ENCODE measurements at regions not wholly inside any gene's neighbourhood (a gene's known extent, or its start where the extent isn't known, plus 50 kb on each side); places are given as distances from the start of the nearest gene placed in this dataset.

DNA sequence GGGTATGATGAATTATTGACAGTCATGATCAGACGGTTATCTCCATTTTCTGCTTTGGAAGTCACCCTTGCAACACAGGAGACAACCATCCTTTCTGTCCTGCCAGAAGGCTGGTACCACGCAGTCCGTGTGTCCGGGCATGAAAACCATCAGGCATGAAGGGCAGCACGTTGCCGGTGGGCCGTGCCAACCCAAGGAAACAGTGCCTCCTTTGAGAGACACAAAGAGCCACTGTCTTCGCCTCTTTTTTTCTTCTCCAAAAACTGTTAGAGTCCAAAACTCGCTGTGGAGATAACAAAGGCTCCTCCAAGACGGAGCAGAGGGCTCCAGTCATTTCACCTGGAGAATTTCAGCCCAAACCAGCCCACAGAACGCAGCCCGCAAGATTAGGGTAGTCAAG lies 60.4 kb upstream of the ARHGAP21 start:
- Histone ChIP-seq H3K18ac (ENCODE audit: low read length) (no peak overlapping the region), H2BK15ac (replicated peaks; ENCODE audit: low read depth) (no peak overlapping the region), H2BK5ac (ENCODE audit: low read length) (no peak overlapping the region), H3K23ac (ENCODE audit: low read length) (no peak overlapping the region), H3K79me2 (ENCODE audit: control insufficient read depth, insufficient read depth, low read length) (no peaks in the 10 kb centered on the region), H3K4me1 (ENCODE audit: control insufficient read depth, low read depth, low read length) (no peaks in the 10 kb centered on the region), H3K36me3 (ENCODE audit: control insufficient read depth, insufficient read depth, low read length) (no peaks in the 10 kb centered on the region), H3K9ac (ENCODE audit: low read length) (no peak overlapping the region), H4K8ac (ENCODE audit: low read depth, low read length) (no peak overlapping the region), H3K4ac (ENCODE audit: low read depth, low read length) (no peak overlapping the region), H4K5ac (ENCODE audit: low read length) (no peak overlapping the region), H3K4me2 (ENCODE audit: low read length) (no peak overlapping the region), H3K4me3 (ENCODE audit: low read length) (no peak overlapping the region), H2AK5ac (ENCODE audit: low read length) (no peak overlapping the region), H3K27me3 (ENCODE audit: insufficient read depth, low read length, poor library complexity) (no peaks in the 10 kb centered on the region), H3K56ac (ENCODE audit: low read length) (no peak overlapping the region), H3K79me1 (ENCODE audit: low read length) (no peaks in the 10 kb centered on the region), H2BK120ac (ENCODE audit: low read depth, low read length) (no peak overlapping the region), H3K27ac (ENCODE audit: low read depth, low read length) (no peak overlapping the region)
- WGBS (ENCODE audit: extremely low coverage, insufficient coverage, low lambda C conversion rate) = no CpG with 5 or more reads among the region's 12 CpGs
- no peak for DNase-seq

GRCh38 chr10:24783504-24783903 lies 59.8 kb upstream of the ARHGAP21 start:
- H3K27ac ChIP-seq (ENCODE audit: low read depth, low read length) = no peak overlapping the region
- H3K4me3 ChIP-seq (ENCODE audit: low read length) = no peak overlapping the region
- no peaks in the 10 kb centered on the region for H3K36me3 ChIP-seq (ENCODE audit: control insufficient read depth, insufficient read depth, low read length)
- no peak overlapping the region for H3K4me2 ChIP-seq (ENCODE audit: low read length)
- no peaks in the 10 kb centered on the region for H3K27me3 ChIP-seq (ENCODE audit: insufficient read depth, low read length, poor library complexity)
- H2AK5ac ChIP-seq (ENCODE audit: low read length) = no peak overlapping the region
- H3K23ac ChIP-seq (ENCODE audit: low read length) = no peak overlapping the region
- H3K4me1 ChIP-seq (ENCODE audit: control insufficient read depth, low read depth, low read length) = no peaks in the 10 kb centered on the region
- H3K9ac ChIP-seq (ENCODE audit: low read length) = no peak overlapping the region
- no peak overlapping the region for H3K56ac ChIP-seq (ENCODE audit: low read length)
- no peaks in the 10 kb centered on the region for H3K79me2 ChIP-seq (ENCODE audit: control insufficient read depth, insufficient read depth, low read length)
- H2BK120ac ChIP-seq (ENCODE audit: low read depth, low read length) = no peak overlapping the region
- no peak overlapping the region for H3K18ac ChIP-seq (ENCODE audit: low read length)
- H3K79me1 ChIP-seq (ENCODE audit: low read length) = no peaks in the 10 kb centered on the region
- no CpG with 5 or more reads among the region's 4 CpGs for whole genome bisulfite sequencing (ENCODE audit: extremely low coverage, insufficient coverage, low lambda C conversion rate)
- H3K4ac ChIP-seq (ENCODE audit: low read depth, low read length) = no peak overlapping the region
- no peak for DNase-seq
- H4K5ac ChIP-seq (ENCODE audit: low read length) = no peak overlapping the region
- no peak overlapping the region for H2BK15ac ChIP-seq (replicated peaks; ENCODE audit: low read depth)
- no peak overlapping the region for H2BK5ac ChIP-seq (ENCODE audit: low read length)
- H4K8ac ChIP-seq (ENCODE audit: low read depth, low read length) = no peak overlapping the region

GRCh38 chr10:24779737-24780136 lies 56.0 kb upstream of the ARHGAP21 start:
- no peak overlapping the region for H3K23ac ChIP-seq (ENCODE audit: low read length)
- no peaks in the 10 kb centered on the region for H3K27me3 ChIP-seq (ENCODE audit: insufficient read depth, low read length, poor library complexity)
- H3K4me2 ChIP-seq (ENCODE audit: low read length) = no peak overlapping the region
- no peak overlapping the region for H2BK5ac ChIP-seq (ENCODE audit: low read length)
- no peak overlapping the region for H2BK15ac ChIP-seq (replicated peaks; ENCODE audit: low read depth)
- DNase-seq = no peak
- H4K5ac ChIP-seq (ENCODE audit: low read length) = no peak overlapping the region
- H2AK5ac ChIP-seq (ENCODE audit: low read length) = no peak overlapping the region
- H3K18ac ChIP-seq (ENCODE audit: low read length) = no peak overlapping the region
- H3K79me2 ChIP-seq (ENCODE audit: control insufficient read depth, insufficient read depth, low read length) = no peaks in the 10 kb centered on the region
- no peak overlapping the region for H3K4ac ChIP-seq (ENCODE audit: low read depth, low read length)
- no peaks in the 10 kb centered on the region for H3K4me1 ChIP-seq (ENCODE audit: control insufficient read depth, low read depth, low read length)
- no peak overlapping the region for H3K9ac ChIP-seq (ENCODE audit: low read length)
- WGBS (ENCODE audit: extremely low coverage, insufficient coverage, low lambda C conversion rate) = no CpG with 5 or more reads among the region's 1 CpG
- H3K56ac ChIP-seq (ENCODE audit: low read length) = no peak overlapping the region
- H2BK120ac ChIP-seq (ENCODE audit: low read depth, low read length) = no peak overlapping the region
- no peaks in the 10 kb centered on the region for H3K79me1 ChIP-seq (ENCODE audit: low read length)
- H3K36me3 ChIP-seq (ENCODE audit: control insufficient read depth, insufficient read depth, low read length) = no peaks in the 10 kb centered on the region
- H3K4me3 ChIP-seq (ENCODE audit: low read length) = no peak overlapping the region
- no peak overlapping the region for H3K27ac ChIP-seq (ENCODE audit: low read depth, low read length)
- no peak overlapping the region for H4K8ac ChIP-seq (ENCODE audit: low read depth, low read length)

DNA sequence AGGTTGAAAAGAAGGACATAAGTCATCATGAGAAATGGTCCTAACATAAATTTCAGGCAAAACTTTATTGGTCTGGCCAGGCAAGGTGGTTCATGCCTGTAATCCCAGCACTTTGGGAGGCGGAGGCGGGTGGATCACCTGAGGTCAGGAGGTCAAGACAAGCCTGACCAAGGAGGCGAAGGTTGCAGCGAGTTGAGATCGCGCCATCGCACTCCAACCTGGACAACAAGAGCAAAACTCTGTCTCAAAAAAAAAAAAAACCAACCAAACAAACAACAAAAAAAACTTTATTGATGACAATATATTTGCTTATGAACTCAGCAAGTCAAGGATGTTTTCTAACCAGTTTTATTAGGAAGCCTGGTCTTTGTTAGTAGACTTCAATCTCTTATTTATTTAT lies 54.6 kb upstream of the ARHGAP21 start:
- Histone ChIP-seq H3K36me3 (ENCODE audit: control insufficient read depth, insufficient read depth, low read length) (no peaks in the 10 kb centered on the region), H3K56ac (ENCODE audit: low read length) (no peak overlapping the region), H4K5ac (ENCODE audit: low read length) (no peak overlapping the region), H2BK5ac (ENCODE audit: low read length) (no peak overlapping the region), H3K18ac (ENCODE audit: low read length) (no peak overlapping the region), H3K4ac (ENCODE audit: low read depth, low read length) (no peak overlapping the region), H3K27me3 (ENCODE audit: insufficient read depth, low read length, poor library complexity) (no peaks in the 10 kb centered on the region), H3K79me1 (ENCODE audit: low read length) (no peaks in the 10 kb centered on the region), H3K4me2 (ENCODE audit: low read length) (no peak overlapping the region), H2BK120ac (ENCODE audit: low read depth, low read length) (no peak overlapping the region), H3K4me1 (ENCODE audit: control insufficient read depth, low read depth, low read length) (no peaks in the 10 kb centered on the region), H2AK5ac (ENCODE audit: low read length) (no peak overlapping the region), H3K23ac (ENCODE audit: low read length) (no peak overlapping the region), H3K4me3 (ENCODE audit: low read length) (no peak overlapping the region), H3K9ac (ENCODE audit: low read length) (no peak overlapping the region), H3K27ac (ENCODE audit: low read depth, low read length) (no peak overlapping the region), H4K8ac (ENCODE audit: low read depth, low read length) (no peak overlapping the region), H2BK15ac (replicated peaks; ENCODE audit: low read depth) (no peak overlapping the region), H3K79me2 (ENCODE audit: control insufficient read depth, insufficient read depth, low read length) (no peaks in the 10 kb centered on the region)
- WGBS (ENCODE audit: extremely low coverage, insufficient coverage, low lambda C conversion rate) = no CpG with 5 or more reads among the region's 7 CpGs
- DNase-seq = no peak

GRCh38 chr10:24777196-24777595 lies 53.5 kb upstream of the ARHGAP21 start:
- Histone ChIP-seq H3K27me3 (ENCODE audit: insufficient read depth, low read length, poor library complexity) (no peaks in the 10 kb centered on the region), H2AK5ac (ENCODE audit: low read length) (no peak overlapping the region), H3K4me2 (ENCODE audit: low read length) (no peak overlapping the region), H3K36me3 (ENCODE audit: control insufficient read depth, insufficient read depth, low read length) (no peaks in the 10 kb centered on the region), H3K79me2 (ENCODE audit: control insufficient read depth, insufficient read depth, low read length) (no peaks in the 10 kb centered on the region), H3K4ac (ENCODE audit: low read depth, low read length) (no peak overlapping the region), H4K8ac (ENCODE audit: low read depth, low read length) (no peak overlapping the region), H3K23ac (ENCODE audit: low read length) (no peak overlapping the region), H3K56ac (ENCODE audit: low read length) (no peak overlapping the region), H2BK15ac (replicated peaks; ENCODE audit: low read depth) (no peak overlapping the region), H3K79me1 (ENCODE audit: low read length) (no peaks in the 10 kb centered on the region), H3K4me1 (ENCODE audit: control insufficient read depth, low read depth, low read length) (no peaks in the 10 kb centered on the region), H3K4me3 (ENCODE audit: low read length) (no peak overlapping the region), H2BK5ac (ENCODE audit: low read length) (no peak overlapping the region), H3K18ac (ENCODE audit: low read length) (no peak overlapping the region), H3K9ac (ENCODE audit: low read length) (no peak overlapping the region), H2BK120ac (ENCODE audit: low read depth, low read length) (no peak overlapping the region), H4K5ac (ENCODE audit: low read length) (no peak overlapping the region), H3K27ac (ENCODE audit: low read depth, low read length) (no peak overlapping the region)
- WGBS (ENCODE audit: extremely low coverage, insufficient coverage, low lambda C conversion rate) = no CpG with 5 or more reads among the region's 3 CpGs
- no peak for DNase-seq

- Histone ChIP-seq H3K79me1 (ENCODE audit: low read length) (no peaks in the 10 kb centered on the region), H3K4ac (ENCODE audit: low read depth, low read length) (no peak overlapping the region), H3K18ac (ENCODE audit: low read length) (no peak overlapping the region), H3K4me2 (ENCODE audit: low read length) (no peak overlapping the region), H3K9ac (ENCODE audit: low read length) (no peak overlapping the region), H3K23ac (ENCODE audit: low read length) (no peak overlapping the region), H4K5ac (ENCODE audit: low read length) (no peak overlapping the region), H2AK5ac (ENCODE audit: low read length) (no peak overlapping the region), H2BK120ac (ENCODE audit: low read depth, low read length) (no peak overlapping the region), H3K4me1 (ENCODE audit: control insufficient read depth, low read depth, low read length) (no peaks in the 10 kb centered on the region), H3K27ac (ENCODE audit: low read depth, low read length) (no peak overlapping the region), H3K4me3 (ENCODE audit: low read length) (no peak overlapping the region), H2BK5ac (ENCODE audit: low read length) (no peak overlapping the region), H4K8ac (ENCODE audit: low read depth, low read length) (no peak overlapping the region), H3K36me3 (ENCODE audit: control insufficient read depth, insufficient read depth, low read length) (no peaks in the 10 kb centered on the region), H2BK15ac (replicated peaks; ENCODE audit: low read depth) (no peak overlapping the region), H3K27me3 (ENCODE audit: insufficient read depth, low read length, poor library complexity) (no peaks in the 10 kb centered on the region), H3K79me2 (ENCODE audit: control insufficient read depth, insufficient read depth, low read length) (no peaks in the 10 kb centered on the region), H3K56ac (ENCODE audit: low read length) (no peak overlapping the region)
- WGBS (ENCODE audit: extremely low coverage, insufficient coverage, low lambda C conversion rate) = no CpG with 5 or more reads among the region's 3 CpGs
- no peak for DNase-seq
Measured at GRCh38 chr10:24773939-24774589, 50.4 kb upstream of the ARHGAP21 start.
